Gastroesophageal sphincter (tissue), 3 donors: ENCODE measurements at regions not wholly inside any gene's neighbourhood (a gene's known extent, or its start where the extent isn't known, plus 50 kb on each side); places are given as distances from the start of the nearest gene placed in this dataset.

Experiments used
- CTCF ChIP-seq, 4 experiments: fragments of 200-600 bp in 2 of 4; fragments of 450-650 bp in 2 of 4; sonication (generic) in 1 of 4; IDR thresholded peaks; one replicate each; pipeline ENCODE4 v1.5.1; 2017 to 2019; ENCODE audit warnings: antibody characterized with exemption in 4 of 4, mild to moderate bottlenecking in 2 of 4, moderate library complexity in 2 of 4
- EP300 ChIP-seq: sonication (generic); formaldehyde crosslinking; IDR thresholded peaks from one replicate; pipeline ENCODE4 v1.6.1; 2017; ENCODE audit warnings: antibody characterized with exemption, mild to moderate bottlenecking
- POLR2A ChIP-seq, 2 donors: fragments of 450-650 bp; IDR thresholded peaks; one replicate each; pipeline ENCODE4 v1.6.1; 2017; ENCODE audit warnings: antibody characterized with exemption in 2 of 2, mild to moderate bottlenecking in 2 of 2, moderate library complexity in 1 of 2
- POLR2AphosphoS5 ChIP-seq: sonication (generic); formaldehyde crosslinking; IDR thresholded peaks from one replicate; pipeline ENCODE4 v1.6.1; 2017; ENCODE audit warnings: antibody characterized with exemption

GRCh38 chr7:351256-351655 lies 61.3 kb downstream of the FOXL3 start:
- TF ChIP-seq CTCF (IDR thresholded peaks at IDR 0.05): no peak
- TF ChIP-seq POLR2A (IDR thresholded peaks at IDR 0.05): no peak
- no peak for TF ChIP-seq POLR2AphosphoS5
- TF ChIP-seq EP300: no peak
